ENCODE measurements at regions not wholly inside any gene's neighbourhood (a gene's known extent, or its start where the extent isn't known, plus 50 kb on each side); places are given as distances from the start of the nearest gene placed in this dataset.

- ChIA-PET CTCF (no interaction called here), POLR2A (no interaction called here), RAD21 (ENCODE audit: low non-redundant PET in 1 of 2, low total read pairs in 2 of 2, uncharacterized antibody in 2 of 2, unreplicated experiment in 2 of 2) (no interaction called here)
- intact Hi-C loops (cut with micrococcal nuclease) = no loop called here
- Histone ChIP-seq H3K9ac (ENCODE audit: low read length) (no peak overlapping the region), H3K4me3 (replicated peaks in 1 of 2; ENCODE audit: low read depth in 1 of 2, low read length in 2 of 2) (no peak overlapping the region), H3K9me3 (ENCODE audit: control insufficient read depth in 1 of 2, insufficient read depth in 1 of 2, low read depth in 1 of 2, low read length in 2 of 2) (peaks cover 12 to 28% of the 10 kb centered on the region in 2 experiments; a peak in 2 of 4 replicates), H3K79me2 (ENCODE audit: insufficient read depth, low read length) (no peaks in the 10 kb centered on the region), H3K27ac (ENCODE audit: low read depth, low read length) (no peak overlapping the region), H3K9me2 (ENCODE audit: insufficient read depth) (no peaks in the 10 kb centered on the region), H3K4me1 (ENCODE audit: control insufficient read depth in 1 of 2, insufficient read depth in 2 of 2, low read length in 2 of 2) (no peaks in the 10 kb centered on the region), H3K4me2 (ENCODE audit: low read length) (no peak overlapping the region), H3K27me3 (ENCODE audit: insufficient read depth, low read length) (no peaks in the 10 kb centered on the region), H4K20me1 (ENCODE audit: insufficient read depth) (no peaks in the 10 kb centered on the region), H2AFZ (ENCODE audit: low read depth, low read length, poor library complexity, severe bottlenecking) (no peak overlapping the region), H3K36me3 (ENCODE audit: control insufficient read depth in 1 of 2, insufficient read depth in 2 of 2, low read length in 2 of 2) (no peaks in the 10 kb centered on the region)
- no TSS peak for BruUV-seq (replicated peaks)
- TF ChIP-seq CTCF (IDR thresholded peaks at IDR 0.05 in 2 of 3, conservative IDR thresholded peaks at IDR 0.05 in 1 of 3; ENCODE audit: borderline replicate concordance in 1 of 3, insufficient read depth in 1 of 3, low read depth in 2 of 3, low read length in 2 of 3) (peak in 2 of 3 experiments; percentile 28 to 37; a peak in 4 of 6 replicates), SIN3A (IDR thresholded peaks at IDR 0.05; ENCODE audit: low read depth) (no peak), MAX (IDR thresholded peaks at IDR 0.05) (no peak)
- no peak for ATAC-seq
- DNase-seq (ENCODE audit: low read depth, low spot score) = no peak
Observed at GRCh38 chr10:129231821-129232220, 235.2 kb upstream of the MGMT start.

GRCh38 chr10:129233351-129234148, 233.5 kb upstream of the MGMT start:
- H2AFZ ChIP-seq (ENCODE audit: low read depth, low read length, poor library complexity, severe bottlenecking) = no peak overlapping the region
- no peaks in the 10 kb centered on the region for H4K20me1 ChIP-seq (ENCODE audit: insufficient read depth)
- no peak for ATAC-seq
- H3K27ac ChIP-seq (ENCODE audit: low read depth, low read length) = no peak overlapping the region
- RAD21 ChIA-PET (ENCODE audit: low non-redundant PET in 1 of 2, low total read pairs in 2 of 2, uncharacterized antibody in 2 of 2, unreplicated experiment in 2 of 2) = no interaction called here
- H3K9me3 ChIP-seq (ENCODE audit: control insufficient read depth in 1 of 2, insufficient read depth in 1 of 2, low read depth in 1 of 2, low read length in 2 of 2) = peaks cover 0 to 31% of the 10 kb centered on the region in 2 experiments; a peak in 2 of 4 replicates
- no TSS peak for BruUV-seq (replicated peaks)
- TF ChIP-seq ATF3 (IDR thresholded peaks at IDR 0.05) (no peak), MAX (IDR thresholded peaks at IDR 0.05) (no peak), TCF7L2 (IDR thresholded peaks at IDR 0.05; ENCODE audit: borderline replicate concordance, extremely low read depth, insufficient read depth, insufficient read length) (no peak), ZFX (IDR thresholded peaks at IDR 0.05) (no peak)
- no peaks in the 10 kb centered on the region for H3K4me1 ChIP-seq (ENCODE audit: control insufficient read depth in 1 of 2, insufficient read depth in 2 of 2, low read length in 2 of 2)
- no peak overlapping the region for H3K4me3 ChIP-seq (replicated peaks in 1 of 2; ENCODE audit: low read depth in 1 of 2, low read length in 2 of 2)
- H3K4me2 ChIP-seq (ENCODE audit: low read length) = no peak overlapping the region
- no peaks in the 10 kb centered on the region for H3K27me3 ChIP-seq (ENCODE audit: insufficient read depth, low read length)
- no peaks in the 10 kb centered on the region for H3K9me2 ChIP-seq (ENCODE audit: insufficient read depth)
- no peaks in the 10 kb centered on the region for H3K79me2 ChIP-seq (ENCODE audit: insufficient read depth, low read length)
- H3K9ac ChIP-seq (ENCODE audit: low read length) = no peak overlapping the region
- intact Hi-C loops (cut with micrococcal nuclease) = no loop called here
- POLR2A ChIA-PET = no interaction called here
- CTCF ChIA-PET = no interaction called here
- no peaks in the 10 kb centered on the region for H3K36me3 ChIP-seq (ENCODE audit: control insufficient read depth in 1 of 2, insufficient read depth in 2 of 2, low read length in 2 of 2)
- DNase-seq (ENCODE audit: low read depth, low spot score) = no peak
